ENCODE measurements at regions not wholly inside any gene's neighbourhood (a gene's known extent, or its start where the extent isn't known, plus 50 kb on each side); places are given as distances from the start of the nearest gene placed in this dataset.

DNA sequence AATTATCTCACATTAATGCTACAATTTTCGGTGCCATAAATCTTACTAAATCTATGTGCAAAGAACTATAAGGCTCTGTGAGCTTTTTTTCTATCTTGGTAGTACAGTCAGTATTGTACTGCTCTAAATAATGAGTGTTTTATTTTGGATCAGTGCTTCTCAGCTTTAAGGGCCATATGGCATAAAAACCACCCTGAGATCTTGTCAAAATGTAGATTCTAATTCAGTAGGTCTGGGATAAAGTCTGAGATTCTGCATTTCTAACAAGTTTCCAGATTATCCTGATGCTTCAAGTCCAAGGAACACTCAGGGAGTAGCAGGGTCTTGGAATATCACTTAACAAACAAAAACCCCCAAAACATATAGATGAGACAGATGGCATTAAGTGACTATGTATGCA, 486.5 kb downstream of the GRXCR1 start:
- no peak overlapping the region for H3K4me3 ChIP-seq (ENCODE audit: control insufficient read depth, low read depth, low read length)
- DNase-seq (ENCODE audit: low read depth): no peak
- TF ChIP-seq, protein P1, sequence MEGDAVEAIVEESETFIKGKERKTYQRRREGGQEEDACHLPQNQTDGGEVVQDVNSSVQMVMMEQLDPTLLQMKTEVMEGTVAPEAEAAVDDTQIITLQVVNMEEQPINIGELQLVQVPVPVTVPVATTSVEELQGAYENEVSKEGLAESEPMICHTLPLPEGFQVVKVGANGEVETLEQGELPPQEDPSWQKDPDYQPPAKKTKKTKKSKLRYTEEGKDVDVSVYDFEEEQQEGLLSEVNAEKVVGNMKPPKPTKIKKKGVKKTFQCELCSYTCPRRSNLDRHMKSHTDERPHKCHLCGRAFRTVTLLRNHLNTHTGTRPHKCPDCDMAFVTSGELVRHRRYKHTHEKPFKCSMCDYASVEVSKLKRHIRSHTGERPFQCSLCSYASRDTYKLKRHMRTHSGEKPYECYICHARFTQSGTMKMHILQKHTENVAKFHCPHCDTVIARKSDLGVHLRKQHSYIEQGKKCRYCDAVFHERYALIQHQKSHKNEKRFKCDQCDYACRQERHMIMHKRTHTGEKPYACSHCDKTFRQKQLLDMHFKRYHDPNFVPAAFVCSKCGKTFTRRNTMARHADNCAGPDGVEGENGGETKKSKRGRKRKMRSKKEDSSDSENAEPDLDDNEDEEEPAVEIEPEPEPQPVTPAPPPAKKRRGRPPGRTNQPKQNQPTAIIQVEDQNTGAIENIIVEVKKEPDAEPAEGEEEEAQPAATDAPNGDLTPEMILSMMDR (conservative IDR thresholded peaks at IDR 0.05; ENCODE audit: control insufficient read depth, insufficient read depth, low read depth, low read length): no peak

DNA sequence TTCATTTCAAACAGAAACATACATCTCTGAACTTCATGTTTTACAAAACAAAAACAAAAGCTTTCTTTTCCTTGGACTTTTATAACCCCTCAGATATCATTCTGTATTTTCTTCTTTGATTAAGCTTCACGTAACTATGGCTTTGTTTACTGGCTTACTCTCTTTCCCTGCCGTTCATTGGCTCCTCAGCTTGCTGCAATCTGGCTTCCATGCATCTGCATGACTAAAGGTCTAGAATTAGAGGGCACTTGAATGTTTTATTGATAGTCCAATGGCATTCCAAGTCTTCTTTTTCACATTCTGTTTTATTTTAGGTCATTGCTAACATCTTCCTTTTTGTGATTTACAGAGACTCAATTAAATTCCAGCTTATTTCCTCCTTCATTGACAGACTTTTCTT, 487.6 kb downstream of the GRXCR1 start:
- no peak overlapping the region for H3K4me3 ChIP-seq (ENCODE audit: control insufficient read depth, low read depth, low read length)
- peak; percentile 7 for DNase-seq (ENCODE audit: low read depth)
- TF ChIP-seq, protein P1 (conservative IDR thresholded peaks at IDR 0.05; ENCODE audit: control insufficient read depth, insufficient read depth, low read depth, low read length): no peak

DNA sequence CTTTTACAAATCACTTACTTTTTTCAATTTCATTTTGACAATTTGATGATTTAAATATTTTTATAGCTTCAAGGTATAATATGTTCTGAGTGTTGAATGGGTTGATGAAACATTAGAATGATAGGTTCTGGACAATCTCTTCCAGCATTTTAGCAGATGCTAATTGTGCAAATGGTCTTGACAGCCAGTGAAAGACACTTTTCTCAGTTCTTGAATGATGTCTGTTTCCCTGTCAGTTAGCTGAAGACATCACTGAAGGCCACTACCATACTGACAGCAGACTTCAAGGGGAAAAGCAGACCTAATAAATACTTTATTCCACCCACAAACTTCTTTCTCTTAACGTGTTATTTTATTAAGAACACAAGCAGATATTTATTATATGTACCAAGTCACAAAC, 498.6 kb downstream of the GRXCR1 start:
- TF ChIP-seq, protein P1 (conservative IDR thresholded peaks at IDR 0.05; ENCODE audit: control insufficient read depth, insufficient read depth, low read depth, low read length): no peak
- no peak overlapping the region for H3K4me3 ChIP-seq (ENCODE audit: control insufficient read depth, low read depth, low read length)
- DNase-seq (ENCODE audit: low read depth): no peak

DNA sequence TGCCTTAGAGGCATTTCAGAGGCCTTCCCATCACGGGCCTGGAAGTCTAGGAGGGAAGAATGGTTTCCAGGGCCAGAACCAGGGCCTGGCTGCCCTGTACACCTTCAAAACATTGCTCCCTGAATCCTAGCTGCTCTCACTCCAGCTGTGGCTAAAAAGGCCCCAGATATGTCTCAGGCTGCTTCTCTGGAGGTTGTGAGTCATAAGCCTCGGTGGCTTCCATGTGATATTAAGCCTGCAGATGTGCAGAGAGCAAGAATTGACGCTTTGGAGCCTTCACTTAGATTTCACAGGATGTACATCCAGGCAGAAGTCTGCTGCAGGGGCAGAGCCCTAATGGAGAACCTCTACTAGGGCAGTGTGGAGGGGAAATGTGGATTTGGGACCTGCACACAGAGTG, 502.5 kb downstream of the GRXCR1 start:
- H3K4me3 ChIP-seq (ENCODE audit: control insufficient read depth, low read depth, low read length): no peak overlapping the region
- TF ChIP-seq, protein P1 (conservative IDR thresholded peaks at IDR 0.05; ENCODE audit: control insufficient read depth, insufficient read depth, low read depth, low read length): no peak
- DNase-seq (ENCODE audit: low read depth): peak; percentile 58

DNA sequence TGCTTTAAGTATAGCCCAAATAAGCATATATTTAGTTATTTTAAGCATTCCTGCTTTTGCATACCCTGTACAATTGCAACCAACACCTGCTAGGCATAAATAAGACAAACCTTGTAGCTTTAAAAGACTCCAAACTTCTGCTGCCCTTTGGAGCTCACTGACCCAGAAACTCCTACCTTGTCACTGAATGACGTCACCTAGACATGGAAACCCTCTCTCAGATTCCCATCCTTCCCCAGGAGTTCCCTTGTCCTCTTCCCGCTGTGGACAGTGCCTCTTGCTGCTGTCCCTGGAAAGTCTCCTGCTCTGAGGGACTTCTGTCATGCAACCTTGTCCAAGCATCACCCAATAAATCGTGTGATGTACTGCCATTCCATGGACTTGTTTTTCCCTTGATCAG, 507.2 kb downstream of the GRXCR1 start:
- DNase-seq (ENCODE audit: low read depth): no peak
- no peak overlapping the region for H3K4me3 ChIP-seq (ENCODE audit: control insufficient read depth, low read depth, low read length)
- TF ChIP-seq, protein P1 (conservative IDR thresholded peaks at IDR 0.05; ENCODE audit: control insufficient read depth, insufficient read depth, low read depth, low read length): no peak

DNA sequence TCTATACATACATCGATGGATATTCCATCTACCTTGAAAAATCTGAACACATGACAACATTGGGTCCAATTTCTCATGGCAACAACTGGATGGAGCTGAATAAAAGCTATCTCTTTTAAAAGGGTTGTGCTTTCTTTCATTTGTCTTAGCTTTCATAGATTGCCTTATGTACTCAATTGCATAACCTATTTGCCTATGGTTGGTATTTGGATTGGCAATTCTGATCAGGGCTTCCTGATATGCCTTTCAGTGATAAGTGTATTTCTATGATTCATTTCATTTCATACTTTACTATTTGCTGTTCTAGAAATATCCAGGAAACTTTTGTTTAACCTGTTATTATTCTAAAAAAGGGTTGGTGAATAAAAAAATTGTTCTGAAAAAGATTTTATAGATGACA, 509.9 kb downstream of the GRXCR1 start:
- TF ChIP-seq, protein P1 (conservative IDR thresholded peaks at IDR 0.05; ENCODE audit: control insufficient read depth, insufficient read depth, low read depth, low read length): no peak
- DNase-seq (ENCODE audit: low read depth): no peak
- no peak overlapping the region for H3K4me3 ChIP-seq (ENCODE audit: control insufficient read depth, low read depth, low read length)

DNA sequence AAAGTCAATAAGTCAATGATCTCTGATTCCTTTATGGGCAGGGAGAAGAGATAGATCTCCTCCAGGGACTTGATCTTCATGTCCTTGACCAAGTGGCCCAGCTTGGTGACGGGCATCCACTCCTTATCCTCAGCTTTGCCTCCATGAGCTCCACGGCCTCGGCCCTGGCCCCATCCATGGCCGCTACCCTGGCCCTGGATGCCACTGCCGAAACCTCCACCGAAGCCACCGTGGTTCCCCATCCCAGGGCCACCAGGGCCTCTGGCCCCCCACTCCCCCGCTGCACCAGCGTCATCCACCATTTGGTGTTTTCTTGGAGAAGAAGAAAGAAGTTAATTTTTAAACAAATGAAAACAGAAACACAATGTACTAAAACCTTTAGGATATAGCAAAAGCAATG, 518.1 kb downstream of the GRXCR1 start:
- TF ChIP-seq, protein P1 (conservative IDR thresholded peaks at IDR 0.05; ENCODE audit: control insufficient read depth, insufficient read depth, low read depth, low read length): no peak
- DNase-seq (ENCODE audit: low read depth): no peak
- no peak overlapping the region for H3K4me3 ChIP-seq (ENCODE audit: control insufficient read depth, low read depth, low read length)
